ENCODE measurements at regions not wholly inside any gene's neighbourhood (a gene's known extent, or its start where the extent isn't known, plus 50 kb on each side); places are given as distances from the start of the nearest gene placed in this dataset.
"Not testable (repeated sequence)": the region's sequence is repeated elsewhere in the genome, so short reads cannot be mapped to it uniquely, and the experiment has no call there.

DNA sequence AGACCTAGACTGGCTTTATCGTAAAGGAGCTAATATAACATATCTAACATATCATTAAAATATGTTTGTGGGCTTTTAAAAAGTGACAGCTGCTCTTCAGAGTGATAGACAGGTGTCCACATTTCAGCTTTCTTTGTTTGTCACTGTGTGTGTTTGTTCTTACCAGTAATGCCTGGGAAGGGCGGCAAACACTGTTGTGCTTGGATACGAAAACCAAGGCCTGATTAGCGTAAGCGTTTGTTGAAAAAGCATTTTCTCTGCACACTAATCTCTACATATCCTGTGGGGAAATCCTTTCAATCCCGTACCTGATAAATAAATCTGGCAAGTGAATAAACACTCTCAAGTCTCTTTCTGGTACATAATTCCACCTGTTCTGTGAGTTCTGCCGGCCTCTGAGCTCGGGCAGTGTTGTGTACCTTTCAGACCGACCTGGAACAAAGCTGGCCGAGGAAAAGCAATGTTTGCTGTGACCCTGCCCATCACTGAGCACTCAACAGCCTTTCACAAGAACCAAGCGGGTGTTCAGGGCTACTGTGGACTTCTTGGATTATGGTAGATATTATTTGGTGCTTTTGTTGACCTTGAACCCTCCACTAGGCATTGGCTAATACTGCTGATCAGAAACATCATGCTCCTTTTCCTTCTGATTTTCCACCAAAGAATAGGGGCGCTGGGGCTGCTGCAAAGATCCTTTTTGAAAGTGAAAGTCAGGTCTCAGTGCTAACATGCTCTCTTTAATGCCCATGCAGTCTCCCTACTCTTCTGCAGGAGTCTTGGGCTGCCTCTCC, 100.4 kb downstream of the CD83 start:
- DNase-seq, result no peak

DNA sequence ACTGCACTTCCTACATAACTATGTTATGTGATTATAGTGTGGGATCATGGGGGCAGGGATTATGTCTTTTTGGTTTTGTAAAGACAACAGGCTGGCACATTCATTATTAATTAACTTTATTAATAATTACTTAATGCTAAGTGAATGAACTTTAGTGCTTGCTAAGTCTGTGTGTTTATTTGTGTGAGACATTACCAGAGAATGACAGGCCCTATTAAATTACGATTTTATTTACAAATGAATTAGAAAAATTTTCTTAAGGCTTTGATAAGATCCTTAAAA, 100.9 kb downstream of the CD83 start:
- DNase-seq, result no peak

DNA sequence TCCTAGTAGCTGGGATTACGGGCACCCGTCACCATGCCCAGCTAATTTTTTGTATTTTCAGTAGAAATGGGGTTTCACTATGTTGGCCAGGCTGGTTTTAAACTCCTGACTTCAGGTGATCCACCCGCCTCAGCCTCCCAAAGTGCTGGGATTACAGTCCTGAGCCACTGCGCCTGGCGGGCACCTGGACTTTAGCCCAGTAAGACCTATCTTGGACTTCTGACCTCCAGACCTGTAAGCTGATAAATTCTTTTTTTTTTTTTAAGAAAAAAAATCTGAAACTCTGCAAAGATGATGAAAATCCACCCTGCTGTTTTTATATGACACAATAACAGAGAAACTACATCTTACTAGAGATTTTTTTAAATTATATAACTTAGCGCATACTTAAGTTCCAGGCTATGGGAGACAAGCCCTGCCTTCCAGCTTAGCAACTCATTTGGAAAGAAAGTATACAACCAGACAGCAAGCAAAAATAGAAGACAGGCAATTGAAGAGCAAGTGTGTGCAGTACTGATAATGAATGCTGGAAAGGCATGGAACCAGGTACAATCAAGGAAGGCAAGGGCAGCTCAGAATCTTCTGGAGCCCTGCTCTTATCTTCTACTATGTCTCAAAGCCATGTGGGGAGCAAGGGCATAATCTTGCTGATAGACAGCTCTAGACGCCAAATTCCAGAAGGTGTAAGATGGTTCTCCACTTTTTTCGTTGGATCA, 104.2 kb downstream of the CD83 start:
- DNase-seq, result no peak

DNA sequence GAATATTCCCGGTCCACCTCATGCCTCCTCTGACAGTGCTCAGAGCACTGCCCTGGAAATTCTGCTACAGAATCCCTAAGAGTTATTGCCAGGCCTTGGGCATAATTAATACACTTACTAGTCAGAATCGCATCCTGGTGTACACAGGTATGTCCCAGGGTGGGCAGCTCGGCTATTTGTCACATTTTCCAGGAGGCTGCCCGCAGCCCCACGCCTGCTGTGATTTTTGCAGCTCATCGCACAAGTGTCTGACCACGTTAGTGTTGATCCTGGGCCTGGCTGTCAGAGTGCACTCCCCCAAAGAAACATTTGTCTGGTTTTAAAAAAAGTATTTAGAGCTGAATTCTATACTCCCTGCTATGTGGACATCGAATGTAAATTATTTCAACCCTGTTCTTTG, 105.4 kb downstream of the CD83 start:
- no peak for DNase-seq

DNA sequence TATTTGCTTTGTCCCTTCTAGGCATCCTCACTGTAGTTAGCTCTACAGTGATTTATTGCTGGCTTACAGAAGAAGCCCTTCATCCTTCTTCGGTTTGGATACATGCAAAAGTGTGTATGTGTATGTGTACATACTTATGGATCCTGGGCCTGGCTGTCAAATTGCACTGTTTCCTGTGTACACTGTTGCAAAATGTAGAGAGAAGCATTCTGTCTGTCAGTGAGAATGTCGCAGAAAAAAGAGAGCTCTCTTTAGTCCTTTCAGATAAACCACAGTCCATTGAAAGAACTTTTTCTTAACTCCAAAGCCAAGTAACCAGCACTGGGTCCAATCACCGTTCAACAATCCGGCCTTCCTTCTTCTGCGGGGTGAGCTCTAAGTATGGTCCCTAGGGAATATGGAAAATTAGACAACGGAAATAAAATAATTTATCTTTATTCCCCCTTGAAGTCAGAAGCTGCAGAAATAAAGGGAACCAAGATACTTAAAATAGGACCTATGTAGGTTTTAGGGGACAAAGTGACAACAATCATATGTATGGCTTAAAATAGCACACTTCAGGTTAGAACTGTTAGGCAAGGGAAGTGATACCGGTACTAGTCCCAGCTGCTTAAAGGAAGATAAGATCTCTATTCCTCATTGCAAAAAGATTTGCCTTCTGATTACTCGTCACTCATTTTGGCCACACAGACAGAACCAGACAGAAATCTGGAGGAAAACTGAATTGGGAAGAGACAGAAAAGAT, 107.0 kb downstream of the CD83 start:
- DNase-seq, result no peak

DNA sequence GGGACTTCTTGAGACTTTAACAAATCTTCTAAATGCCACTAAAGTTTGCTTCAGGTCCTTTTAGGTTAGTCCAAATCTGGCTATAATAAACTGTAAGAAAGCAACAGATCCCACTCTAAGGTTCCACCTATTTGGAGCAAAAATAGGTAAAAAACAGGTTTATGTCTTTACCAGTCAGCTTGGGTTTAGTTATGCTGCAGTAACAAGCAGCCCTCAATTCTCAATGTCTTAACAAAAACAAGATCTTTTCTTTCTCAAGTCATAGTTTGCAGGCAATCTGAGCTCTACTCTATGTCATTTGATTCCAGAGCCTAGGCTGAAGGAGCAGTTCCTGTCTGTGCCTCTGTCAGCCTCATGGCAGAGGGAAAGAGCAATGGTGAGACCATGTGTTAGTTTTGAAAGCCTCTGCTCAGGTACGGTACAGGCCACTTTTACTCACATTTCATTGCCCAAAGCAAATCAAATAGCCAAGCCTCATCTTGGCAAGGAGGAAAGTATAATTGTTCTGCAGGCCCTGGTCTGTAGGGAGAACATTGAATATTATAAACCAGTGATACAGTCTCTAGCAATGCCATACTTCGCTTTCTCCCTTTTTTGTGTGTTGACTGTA, 108.6 kb downstream of the CD83 start:
- DNase-seq, result no peak

DNA sequence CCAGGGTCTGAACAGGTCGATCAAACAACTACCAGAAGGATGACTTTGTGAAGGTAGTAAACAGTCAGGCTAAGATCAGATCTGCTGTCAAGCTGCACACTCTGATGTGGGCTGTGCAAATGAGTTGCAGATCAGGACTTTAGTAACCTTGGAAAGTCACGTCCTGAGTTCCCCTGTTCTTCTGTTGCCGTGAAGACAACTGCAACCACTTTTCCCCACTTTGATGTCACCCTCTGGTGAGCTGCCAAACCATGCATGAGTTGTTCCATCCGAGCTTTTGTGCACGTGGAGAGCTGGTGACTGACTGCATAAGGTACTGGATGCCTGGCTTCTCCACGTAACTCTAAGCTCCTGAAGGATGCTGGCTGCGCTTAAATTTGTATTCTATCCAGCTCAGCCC, 111.0 kb downstream of the CD83 start:
- no peak for DNase-seq

DNA sequence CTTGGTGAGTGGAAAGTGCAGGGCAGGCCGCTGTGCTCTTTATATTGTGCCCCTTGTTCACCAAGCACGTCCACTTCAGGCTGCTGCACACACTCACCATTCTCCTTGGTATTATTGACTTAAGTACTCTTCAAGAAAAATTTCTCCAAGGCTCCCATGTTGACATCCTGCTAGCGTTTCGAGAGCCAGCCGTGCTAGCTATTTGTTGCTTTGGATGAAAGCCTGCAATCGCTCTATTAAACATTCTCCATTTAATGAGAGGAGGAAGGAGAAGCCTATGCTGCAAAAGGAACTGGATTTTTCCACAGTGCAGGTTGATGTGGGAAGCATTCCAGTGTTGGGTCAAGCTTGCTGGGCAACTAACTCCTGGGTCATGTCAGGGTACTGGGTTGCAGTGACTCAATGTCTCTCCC, 113.5 kb downstream of the CD83 start:
- DNase-seq, result no peak

DNA sequence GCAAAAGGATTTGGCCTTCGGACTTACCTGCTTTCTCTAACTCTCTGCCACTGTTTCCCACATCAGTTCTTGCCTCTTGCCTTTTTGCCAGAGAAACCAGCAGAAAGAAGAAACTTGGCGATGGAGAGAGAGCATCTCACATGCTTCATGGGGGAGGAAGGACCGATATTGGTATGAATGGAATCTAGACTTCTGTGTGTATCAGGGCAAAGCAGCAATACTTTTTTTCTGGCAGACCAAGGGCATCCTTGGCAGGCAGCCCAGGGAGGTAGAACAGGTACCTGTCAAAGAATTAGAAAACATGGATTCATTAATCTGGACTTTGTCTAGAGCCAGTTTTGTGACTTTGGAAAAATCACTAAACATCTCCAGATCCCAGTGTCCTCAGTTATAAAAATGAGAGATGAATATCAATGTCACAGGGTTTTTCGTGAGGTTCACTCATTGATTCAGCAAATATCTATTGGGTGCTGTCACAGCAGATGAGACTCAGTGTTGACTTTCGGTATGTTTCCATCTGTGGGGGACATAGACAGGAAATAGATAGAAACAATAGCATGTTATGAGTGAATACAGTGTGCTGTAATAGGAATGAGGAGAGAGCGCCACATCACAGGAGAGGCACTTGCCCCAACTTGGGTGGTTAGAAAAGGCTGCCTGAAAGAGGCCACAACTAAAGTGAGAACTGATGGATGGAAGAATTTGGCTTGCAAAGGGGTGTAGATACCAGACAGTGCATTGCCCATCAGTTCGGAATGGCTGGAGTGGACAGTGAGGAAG, 114.1 kb downstream of the CD83 start:
- DNase-seq, result no peak

DNA sequence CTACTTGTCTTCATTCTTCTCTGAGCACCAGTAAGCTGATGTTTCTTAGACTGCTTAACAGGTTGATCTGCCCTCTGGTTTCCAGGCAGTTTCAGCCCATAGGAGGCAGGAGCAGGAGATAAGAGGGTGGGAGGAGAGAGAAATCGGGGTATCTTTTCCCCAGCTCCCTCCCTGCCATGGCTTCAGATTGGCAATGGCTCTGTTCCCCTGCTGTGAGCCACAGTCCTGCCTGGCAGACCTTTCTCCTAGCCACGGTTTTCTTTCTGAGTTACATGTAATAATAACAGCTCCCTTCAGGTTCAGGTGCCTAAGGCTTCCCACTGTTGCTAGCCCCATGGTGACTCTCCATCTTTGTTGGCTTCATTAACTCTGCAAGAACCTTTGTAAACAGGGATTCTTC, 115.3 kb downstream of the CD83 start:
- DNase-seq, result no peak

DNA sequence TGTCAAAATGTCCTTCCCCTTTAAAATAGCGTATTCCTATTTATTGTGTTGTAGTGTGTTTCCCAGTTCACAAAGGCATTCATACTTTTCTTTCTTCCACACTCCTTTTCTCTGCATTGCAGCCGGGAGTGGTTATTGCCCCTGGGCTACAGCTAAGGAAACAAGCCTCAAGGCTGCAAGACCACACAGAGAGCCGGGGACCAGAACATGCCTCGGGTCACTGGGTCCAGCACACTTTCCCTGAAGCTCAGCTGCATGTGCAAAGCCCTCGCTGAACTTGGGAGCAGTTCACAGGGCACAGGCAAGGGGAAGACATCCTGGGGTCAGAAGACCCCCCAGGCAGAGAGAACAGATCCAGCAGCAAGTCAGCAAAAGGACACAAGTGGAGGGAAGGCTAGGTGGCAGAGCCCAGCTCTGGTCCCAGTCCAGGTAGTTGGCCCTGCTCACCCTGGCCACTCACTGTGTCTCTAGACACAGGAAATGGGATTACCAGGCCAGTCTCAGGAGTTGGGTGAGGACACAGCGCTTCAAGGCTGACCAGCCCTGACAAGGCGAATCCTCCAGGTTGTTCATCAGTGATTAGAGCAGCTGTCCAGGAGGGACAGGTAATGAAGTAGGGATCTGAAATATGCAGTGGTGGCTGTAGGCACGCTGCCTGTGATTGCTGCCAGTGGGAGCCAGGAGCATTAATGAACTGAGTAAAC, 118.2 kb downstream of the CD83 start:
- no peak for DNase-seq

DNA sequence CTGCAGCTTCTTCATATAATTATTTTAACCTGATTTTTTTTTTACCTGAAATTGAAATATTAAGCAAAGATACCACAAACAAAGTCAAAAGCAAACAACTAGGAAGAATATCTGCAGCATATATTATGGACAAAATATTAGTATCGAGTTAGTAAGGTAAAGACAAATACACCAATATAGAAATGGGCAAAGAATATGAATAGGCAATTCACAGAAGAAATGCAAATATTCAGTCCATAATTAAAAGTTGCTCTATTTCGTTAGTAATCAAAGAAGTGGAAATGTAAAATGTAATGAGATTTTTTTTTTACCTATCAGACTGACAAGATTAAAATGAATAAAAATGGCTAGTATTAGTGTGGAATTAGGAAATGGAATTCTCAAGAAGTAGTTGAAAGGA, 121.5 kb downstream of the CD83 start:
- no peak for DNase-seq

DNA sequence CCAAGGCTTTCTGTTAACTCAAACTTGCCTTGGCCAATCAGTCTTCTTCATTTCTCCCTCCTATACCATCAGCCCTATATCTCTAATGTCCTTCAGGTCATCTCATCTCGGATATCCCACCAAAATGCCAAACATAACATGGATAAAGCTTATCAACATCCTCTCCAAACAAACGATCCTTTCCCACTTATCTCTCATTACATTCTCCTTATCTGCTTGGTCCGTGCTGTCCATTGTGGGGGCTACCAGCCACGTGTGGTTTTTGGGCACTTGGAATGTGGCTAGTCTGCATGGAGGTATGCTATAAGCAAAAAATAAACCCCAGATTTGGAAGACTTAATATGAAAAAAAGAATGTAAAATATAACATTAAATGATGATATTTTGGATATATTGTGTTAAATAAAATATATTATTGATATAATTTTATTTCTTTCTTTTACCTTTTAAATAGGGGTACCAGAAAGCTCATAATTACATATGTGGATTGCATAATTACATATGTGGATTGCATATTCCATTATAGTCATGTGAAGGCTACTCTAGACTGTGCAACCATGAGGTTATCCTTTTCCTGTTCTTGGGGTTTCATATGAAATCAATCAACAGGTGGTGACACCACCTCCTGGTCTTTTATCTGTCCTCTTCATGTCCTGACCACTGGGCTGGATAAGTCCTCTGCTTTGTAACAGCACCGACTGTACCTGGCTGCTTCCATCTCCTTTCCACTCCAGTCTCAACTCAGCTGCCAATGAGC, 123.0 kb downstream of the CD83 start:
- DNase-seq, result no peak

DNA sequence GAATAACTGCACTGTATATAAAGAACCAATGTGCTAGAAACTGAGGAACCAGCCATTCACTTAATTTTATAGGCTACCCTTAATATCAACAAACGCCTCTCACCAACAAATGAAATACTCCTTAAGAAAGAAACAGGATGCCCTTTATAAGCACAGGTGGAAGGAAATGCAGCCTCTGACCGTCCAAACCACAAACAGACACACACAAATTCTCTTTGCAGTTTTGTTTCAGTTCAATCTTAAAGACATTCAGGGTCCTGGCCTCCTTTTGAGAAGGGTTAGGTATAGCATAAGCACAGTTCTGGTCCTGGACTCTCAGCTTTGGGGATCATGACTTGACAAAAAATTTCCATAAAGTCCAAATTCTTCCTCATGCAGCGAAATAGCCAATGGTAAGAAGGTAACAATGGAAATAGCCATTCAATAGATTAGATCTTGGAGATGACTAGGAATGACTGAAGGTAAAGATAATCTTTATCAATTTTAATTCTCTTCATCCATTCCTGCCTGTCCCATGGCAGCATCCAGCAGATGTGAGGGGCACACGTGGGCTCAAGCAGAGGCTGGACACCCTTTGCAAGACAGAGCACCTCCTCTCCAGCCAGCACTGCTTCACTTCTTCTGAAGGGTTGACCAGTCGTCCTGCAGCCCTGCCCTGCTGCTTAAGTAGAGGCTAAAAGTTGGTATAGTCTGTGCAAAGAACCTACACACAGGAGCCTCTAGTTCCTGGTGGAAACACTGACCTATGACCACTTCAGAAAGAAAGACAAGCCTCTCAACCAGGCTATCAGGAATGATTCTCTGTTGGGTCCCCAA, 123.9 kb downstream of the CD83 start:
- DNase-seq, result no peak

DNA sequence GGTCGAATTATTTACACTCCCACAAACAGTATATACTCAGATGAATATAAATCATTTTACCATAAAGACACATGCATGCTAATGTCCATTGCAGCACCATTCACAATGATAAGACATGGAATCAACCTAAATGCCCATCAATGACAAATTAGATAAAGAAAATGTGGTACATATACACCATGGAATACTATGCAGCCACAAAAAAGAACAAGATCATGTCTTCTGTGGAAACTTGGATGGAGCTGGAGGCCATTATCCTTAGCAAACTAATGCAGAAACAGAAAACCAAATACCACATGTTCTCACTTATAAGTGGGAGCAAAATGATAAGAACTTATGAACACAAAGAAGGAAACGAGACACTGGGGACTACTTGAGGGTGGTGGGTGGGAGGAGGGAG, 125.3 kb downstream of the CD83 start:
- not testable (repeated sequence) for DNase-seq

DNA sequence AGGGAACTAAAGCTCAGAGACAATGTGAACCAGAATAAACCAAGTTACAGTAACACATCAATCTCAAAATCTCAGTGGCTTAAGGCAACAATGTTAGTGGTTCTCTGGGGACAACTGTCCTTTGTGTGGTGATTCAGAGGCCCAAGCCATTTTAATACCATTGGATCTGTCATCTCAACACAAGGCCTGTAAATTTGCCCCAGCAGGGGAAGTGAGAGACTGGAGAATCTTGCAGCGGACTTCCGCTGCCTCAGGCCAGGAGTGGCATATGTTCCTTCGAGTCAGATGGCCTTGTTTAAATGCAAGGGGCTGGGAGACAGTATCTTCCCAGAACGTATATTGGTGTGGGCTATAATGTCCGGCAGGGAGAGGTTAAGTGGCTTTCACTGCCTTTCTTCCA, 126.0 kb downstream of the CD83 start:
- no peak for DNase-seq

DNA sequence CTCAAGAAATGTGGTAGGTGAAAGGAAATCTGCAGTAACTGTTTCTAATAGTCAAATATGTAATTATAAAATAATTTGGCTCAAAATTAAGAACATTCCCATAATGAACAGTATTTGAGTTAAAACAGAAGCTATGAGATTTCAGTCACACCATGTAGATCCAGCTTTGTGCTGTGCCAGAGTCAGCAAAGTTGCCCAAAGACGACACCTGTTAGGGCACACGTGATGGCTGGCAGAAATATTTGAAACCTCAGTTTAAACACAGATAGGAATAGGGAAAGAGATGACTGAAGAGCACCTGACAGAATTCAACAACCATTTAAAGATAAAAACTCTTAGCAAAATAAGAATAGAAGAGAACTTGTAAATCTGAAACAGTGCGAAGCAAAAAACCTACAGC, 129.3 kb downstream of the CD83 start:
- DNase-seq, result no peak

DNA sequence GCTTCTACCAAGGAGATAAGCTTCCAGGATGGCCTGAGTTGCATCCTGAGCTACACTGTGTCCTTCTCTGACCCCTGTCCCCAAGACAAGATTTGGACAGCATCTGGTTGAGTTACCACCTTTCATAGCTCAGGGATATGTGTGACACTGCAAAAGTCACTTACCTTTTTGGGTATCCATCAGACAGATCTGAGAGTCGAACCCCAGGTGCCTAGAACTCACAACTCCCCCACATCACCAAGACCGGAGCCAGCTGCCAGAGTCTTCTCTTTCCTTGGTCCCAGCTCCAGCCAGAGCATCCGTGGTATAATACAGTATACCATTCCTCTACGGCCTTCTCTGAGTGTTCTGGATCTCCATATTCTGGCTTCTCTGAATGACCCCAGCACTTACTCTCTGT, 133.0 kb downstream of the CD83 start:
- DNase-seq, result no peak

DNA sequence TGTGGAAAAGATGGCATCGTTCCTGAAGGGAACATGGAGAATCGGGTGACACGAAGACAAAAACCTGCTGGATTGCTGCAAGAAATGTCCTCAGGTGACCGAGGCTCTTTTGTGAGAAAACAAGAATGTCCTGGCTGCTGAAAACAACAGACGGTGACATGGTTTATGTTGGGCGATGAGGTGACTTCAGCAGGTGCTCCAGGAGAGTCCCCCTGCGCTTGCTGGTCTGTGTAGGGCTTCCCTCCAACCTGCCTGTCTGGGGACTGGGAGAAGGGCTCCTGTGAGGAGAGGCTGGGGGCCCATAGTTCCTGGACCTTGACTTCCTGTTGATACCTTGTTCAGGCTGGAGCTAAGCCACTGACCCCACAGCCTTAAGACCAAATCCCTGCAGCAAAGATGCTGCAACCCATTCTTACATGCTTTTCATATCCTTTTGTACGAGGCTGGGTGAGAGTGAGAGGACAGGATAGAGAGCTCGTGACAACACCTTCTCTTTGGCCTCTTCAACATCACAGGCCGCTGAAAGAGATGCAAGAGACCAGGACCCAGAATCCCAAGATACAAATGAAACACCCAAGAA, 134.8 kb downstream of the CD83 start:
- DNase-seq, result no peak

All from amygdala (tissue), 56 donors.